ENCODE measurements at regions not wholly inside any gene's neighbourhood (a gene's known extent, or its start where the extent isn't known, plus 50 kb on each side); places are given as distances from the start of the nearest gene placed in this dataset.

GRCh38 chr20:57025261-57025660, 241.2 kb downstream of the BMP7 start:
- no peaks in the 10 kb centered on the region for H3K27me3 ChIP-seq
- Mint-ChIP-seq H3K4me3 (no peak overlapping the region), H3K27ac (no peak overlapping the region), H3K27me3 (ENCODE audit: insufficient read depth, low read depth) (peaks cover 20% of the 10 kb centered on the region), H3K4me1 (peaks cover 56% of the 10 kb centered on the region), H3K9me3 (peaks cover 7% of the 10 kb centered on the region), H3K36me3 (no peaks in the 10 kb centered on the region)
- no peaks in the 10 kb centered on the region for H4K20me1 ChIP-seq (ENCODE audit: low read depth)
- no peaks in the 10 kb centered on the region for H3F3A ChIP-seq (ENCODE audit: low read depth)
- no peak overlapping the region for H3K9ac ChIP-seq
- no peak overlapping the region for H3K4me2 ChIP-seq
- H3K4me1 ChIP-seq = peaks cover 28% of the 10 kb centered on the region
- H2AFZ ChIP-seq (replicated peaks) = no peak overlapping the region
- no peaks in the 10 kb centered on the region for H3K79me2 ChIP-seq (ENCODE audit: low read depth)
- no peak overlapping the region for H3K27ac ChIP-seq
- H3K36me3 ChIP-seq = no peaks in the 10 kb centered on the region
- H3K9me3 ChIP-seq (ENCODE audit: low read depth) = no peaks in the 10 kb centered on the region
- H3K4me3 ChIP-seq = no peak overlapping the region
- TF ChIP-seq CTCF (IDR thresholded peaks at IDR 0.05) (no peak), EZH2 (IDR thresholded peaks at IDR 0.05) (no peak), EZH2phosphoT487 (IDR thresholded peaks at IDR 0.05) (no peak)
- no peak for DNase-seq (ENCODE audit: low spot score)

GRCh38 chr20:57025666-57026224, 240.7 kb downstream of the BMP7 start:
- Mint-ChIP-seq H3K27me3 (ENCODE audit: insufficient read depth, low read depth) (peaks cover 20% of the 10 kb centered on the region), H3K36me3 (no peaks in the 10 kb centered on the region), H3K27ac (peak overlapping the region; percentile 14), H3K9me3 (peaks cover 7% of the 10 kb centered on the region), H3K4me3 (no peak overlapping the region), H3K4me1 (peaks cover 54% of the 10 kb centered on the region)
- H3K4me2 ChIP-seq = no peak overlapping the region
- H3K4me3 ChIP-seq = no peak overlapping the region
- H3K27me3 ChIP-seq = no peaks in the 10 kb centered on the region
- no peak for DNase-seq (ENCODE audit: low spot score)
- H3K79me2 ChIP-seq (ENCODE audit: low read depth) = no peaks in the 10 kb centered on the region
- TF ChIP-seq EZH2phosphoT487 (IDR thresholded peaks at IDR 0.05) (no peak), CTCF (IDR thresholded peaks at IDR 0.05) (no peak), EZH2 (IDR thresholded peaks at IDR 0.05) (no peak)
- H3K36me3 ChIP-seq = no peaks in the 10 kb centered on the region
- no peak overlapping the region for H3K27ac ChIP-seq
- no peak overlapping the region for H3K9ac ChIP-seq
- no peaks in the 10 kb centered on the region for H3K9me3 ChIP-seq (ENCODE audit: low read depth)
- H3K4me1 ChIP-seq = peaks cover 31% of the 10 kb centered on the region
- H2AFZ ChIP-seq (replicated peaks) = no peak overlapping the region
- no peaks in the 10 kb centered on the region for H4K20me1 ChIP-seq (ENCODE audit: low read depth)
- H3F3A ChIP-seq (ENCODE audit: low read depth) = no peaks in the 10 kb centered on the region

- Histone ChIP-seq H3K27ac (peak overlapping the region; percentile 16), H3F3A (ENCODE audit: low read depth) (no peaks in the 10 kb centered on the region), H4K20me1 (ENCODE audit: low read depth) (no peaks in the 10 kb centered on the region), H3K4me2 (peak overlapping the region; percentile 40), H3K4me3 (no peak overlapping the region), H2AFZ (replicated peaks) (no peak overlapping the region), H3K9me3 (ENCODE audit: low read depth) (no peaks in the 10 kb centered on the region), H3K36me3 (no peaks in the 10 kb centered on the region), H3K9ac (no peak overlapping the region), H3K4me1 (peaks cover 35% of the 10 kb centered on the region), H3K79me2 (ENCODE audit: low read depth) (no peaks in the 10 kb centered on the region), H3K27me3 (no peaks in the 10 kb centered on the region)
- no peak for DNase-seq (ENCODE audit: low spot score)
- peaks cover 61% of the 10 kb centered on the region for H3K4me1 Mint-ChIP-seq
- H3K27ac Mint-ChIP-seq = peak overlapping the region; percentile 74
- peaks cover 9% of the 10 kb centered on the region for H3K9me3 Mint-ChIP-seq
- TF ChIP-seq EZH2phosphoT487 (IDR thresholded peaks at IDR 0.05) = no peak
- no peak for TF ChIP-seq CTCF (IDR thresholded peaks at IDR 0.05)
- no peak for TF ChIP-seq EZH2 (IDR thresholded peaks at IDR 0.05)
- peak overlapping the region; percentile 37 for H3K4me3 Mint-ChIP-seq
- no peaks in the 10 kb centered on the region for H3K36me3 Mint-ChIP-seq
- peaks cover 21% of the 10 kb centered on the region for H3K27me3 Mint-ChIP-seq (ENCODE audit: insufficient read depth, low read depth)
Observed at GRCh38 chr20:57027777-57028176, 238.7 kb downstream of the BMP7 start.
